ENCODE measurements at regions not wholly inside any gene's neighbourhood (a gene's known extent, or its start where the extent isn't known, plus 50 kb on each side); places are given as distances from the start of the nearest gene placed in this dataset.

- TF ChIP-seq CTCF (IDR thresholded peaks at IDR 0.05 in 4 of 5, conservative IDR thresholded peaks at IDR 0.05 in 1 of 5) = no peak
- no peak for TF ChIP-seq POLR2A (IDR thresholded peaks at IDR 0.05)
Observed at GRCh38 chrX:106249706-106250379, 81.7 kb downstream of the PWWP3B start.
